ENCODE measurements at regions not wholly inside any gene's neighbourhood (a gene's known extent, or its start where the extent isn't known, plus 50 kb on each side); places are given as distances from the start of the nearest gene placed in this dataset.

DNA sequence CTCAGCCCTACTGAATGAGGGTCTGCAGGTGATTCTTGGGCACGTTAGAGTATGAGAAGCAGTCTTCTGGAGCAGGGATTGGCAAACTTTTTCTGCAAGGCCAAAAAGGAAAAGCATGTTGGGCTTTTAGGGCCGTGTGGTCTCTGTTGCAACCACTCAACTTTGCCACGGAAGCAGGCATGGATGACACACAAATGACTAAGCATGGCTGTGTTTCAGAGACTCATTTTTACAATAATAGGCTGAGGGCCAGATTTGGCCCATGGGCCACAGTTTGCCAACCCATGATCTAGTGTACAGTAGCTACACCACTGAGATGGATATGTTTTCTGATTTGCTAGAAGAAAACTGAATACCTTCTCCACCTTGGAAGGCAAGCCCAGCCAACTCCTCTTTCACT is 66.1 kb upstream of the PRICKLE2 start:
- no peak for DNase-seq (ENCODE audit: low read depth in 4 of 4, low spot score in 3 of 4)

- DNase-seq (ENCODE audit: low read depth in 4 of 4, low spot score in 3 of 4) = no peak
These were observed 65.6 kb upstream of the PRICKLE2 start for GRCh38 chr3:64290864-64291263.

- DNase-seq (ENCODE audit: low read depth in 4 of 4, low spot score in 3 of 4) = no peak
These were observed 64.9 kb upstream of the PRICKLE2 start for GRCh38 chr3:64290161-64290560.

GRCh38 chr3:64289622-64290021 is 64.4 kb upstream of the PRICKLE2 start:
- DNase-seq (ENCODE audit: low read depth in 4 of 4, low spot score in 3 of 4) = no peak

DNA sequence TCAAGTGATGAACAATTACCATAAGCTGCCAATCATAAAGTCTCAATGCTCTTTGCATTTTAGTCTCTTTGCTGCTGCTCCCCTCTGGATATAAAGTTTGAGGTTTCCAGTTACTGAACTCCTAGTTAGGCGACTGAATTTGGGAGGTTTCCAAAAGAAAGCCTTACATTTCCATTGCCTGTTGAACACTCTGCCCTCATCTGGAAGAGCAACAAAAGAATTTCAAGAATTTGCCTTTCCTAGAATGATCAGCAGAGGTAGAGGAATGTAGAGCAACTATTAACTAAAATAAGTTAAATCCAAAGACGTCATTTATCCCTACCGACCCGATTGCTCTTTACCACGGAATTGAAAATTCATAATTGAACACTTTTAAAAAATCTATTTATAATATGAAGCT is 53.4 kb upstream of the PRICKLE2 start:
- DNase-seq (ENCODE audit: low read depth in 4 of 4, low spot score in 3 of 4) = no peak

- no peak for DNase-seq (ENCODE audit: low read depth in 4 of 4, low spot score in 3 of 4)
These were observed 50.9 kb upstream of the PRICKLE2 start for GRCh38 chr3:64276131-64276530.
